Fibroblast of lung (primary cell): ENCODE measurements at regions not wholly inside any gene's neighbourhood (a gene's known extent, or its start where the extent isn't known, plus 50 kb on each side); places are given as distances from the start of the nearest gene placed in this dataset.

Experiments
- DNase-seq, 2 donors: peaks; one replicate each; pipeline versions ENCODE4 v3.0.0 to v3.0.0-alpha.2; 2010; ENCODE audit warnings: low read depth in 2 of 2
- H2AFZ ChIP-seq: 2 replicates; pipeline ENCODE4 v1.5.1; 2012; ENCODE audit warnings: low read length, control low read depth, inconsistent platforms
- H3K27ac ChIP-seq: 2 replicates; pipeline ENCODE4 v1.5.1; 2011; ENCODE audit warnings: low read length, control low read depth; ENCODE audit not compliant: insufficient read depth
- H3K27me3 ChIP-seq: 2 replicates; pipeline ENCODE4 v1.5.1; 2011; ENCODE audit warnings: mild to moderate bottlenecking, low read length; ENCODE audit not compliant: control insufficient read depth, insufficient read depth
- H3K36me3 ChIP-seq: 2 replicates; pipeline ENCODE4 v1.5.1; 2011; ENCODE audit warnings: low read length; ENCODE audit not compliant: control insufficient read depth, insufficient read depth
- H3K4me1 ChIP-seq: 2 replicates; pipeline ENCODE4 v1.5.1; 2011; ENCODE audit warnings: low read length; ENCODE audit not compliant: control insufficient read depth, insufficient read depth; ENCODE audit errors: extremely low read depth
- H3K4me2 ChIP-seq: 2 replicates; pipeline ENCODE4 v1.5.1; 2011; ENCODE audit warnings: low read length, control low read depth; ENCODE audit not compliant: insufficient read depth; ENCODE audit errors: extremely low read depth
- H3K4me3 ChIP-seq, 4 experiments: fragments of 200-600 bp in 1 of 4; sonication (generic) in 1 of 4; replicated peaks in 1 of 4; 2 replicates each; pipeline ENCODE4 v1.5.1; 2011 to 2016; ENCODE audit warnings: low read length in 4 of 4, low read depth in 3 of 4, mild to moderate bottlenecking in 3 of 4, control low read depth in 2 of 4, inconsistent platforms in 1 of 4, mixed read lengths in 1 of 4; ENCODE audit not compliant: insufficient read depth in 1 of 4; ENCODE audit errors: control extremely low read depth in 1 of 4
- H3K79me2 ChIP-seq: 2 replicates; pipeline ENCODE4 v1.5.1; 2012; ENCODE audit warnings: mild to moderate bottlenecking, low read length, inconsistent platforms; ENCODE audit not compliant: control insufficient read depth, insufficient read depth
- H3K9ac ChIP-seq: 2 replicates; pipeline ENCODE4 v1.5.1; 2011; ENCODE audit warnings: mild to moderate bottlenecking, low read length, control low read depth; ENCODE audit not compliant: insufficient read depth
- H3K9me3 ChIP-seq: 2 replicates; pipeline ENCODE4 v1.5.1; 2012; ENCODE audit warnings: low read depth, low read length; ENCODE audit not compliant: control insufficient read depth, insufficient read depth
- H4K20me1 ChIP-seq: 2 replicates; pipeline ENCODE4 v1.5.1; 2011; ENCODE audit warnings: low read length; ENCODE audit not compliant: control insufficient read depth, insufficient read depth; ENCODE audit errors: extremely low read depth
- CTCF ChIP-seq, 2 donors: IDR thresholded peaks in 1 of 2; conservative IDR thresholded peaks in 1 of 2; 1 replicate in 1 of 2; 2 replicates in 1 of 2; pipeline ENCODE4 v1.5.1; 2011 to 2012; ENCODE audit warnings: low read length in 2 of 2, control low read depth in 1 of 2, inconsistent platforms in 1 of 2, low read depth in 1 of 2, mild to moderate bottlenecking in 1 of 2
- EZH2 ChIP-seq: IDR thresholded peaks from 2 replicates; pipeline ENCODE4 v1.5.1; 2012; ENCODE audit warnings: low read length, control low read depth, mild to moderate bottlenecking; ENCODE audit errors: missing control alignments

GRCh38 chr2:53103679-53104078 lies 663.9 kb upstream of the CHAC2 start:
- Histone ChIP-seq H3K9ac (no peak overlapping the region), H3K27ac (no peak overlapping the region), H3K36me3 (no peaks in the 10 kb centered on the region), H3K4me3 (no peak overlapping the region), H3K27me3 (no peaks in the 10 kb centered on the region), H3K79me2 (no peaks in the 10 kb centered on the region), H4K20me1 (no peaks in the 10 kb centered on the region), H3K9me3 (no peaks in the 10 kb centered on the region), H2AFZ (no peak overlapping the region), H3K4me1 (no peaks in the 10 kb centered on the region), H3K4me2 (no peak overlapping the region)
- TF ChIP-seq CTCF (conservative IDR thresholded peaks at IDR 0.05 in 1 of 2, IDR thresholded peaks at IDR 0.05 in 1 of 2; ENCODE audit: low read depth in 1 of 2, low read length in 2 of 2) (no peak), EZH2 (no peak)
- peak; percentile 11 to 53 for DNase-seq

GRCh38 chr2:53098696-53099078 lies 668.9 kb upstream of the CHAC2 start:
- TF ChIP-seq CTCF (conservative IDR thresholded peaks at IDR 0.05 in 1 of 2, IDR thresholded peaks at IDR 0.05 in 1 of 2; ENCODE audit: low read depth in 1 of 2, low read length in 2 of 2) (no peak), EZH2 (no peak)
- H3K9ac ChIP-seq = no peak overlapping the region
- H3K79me2 ChIP-seq = no peaks in the 10 kb centered on the region
- no peak for DNase-seq
- H4K20me1 ChIP-seq = no peaks in the 10 kb centered on the region
- no peaks in the 10 kb centered on the region for H3K36me3 ChIP-seq
- H3K4me1 ChIP-seq = no peaks in the 10 kb centered on the region
- no peaks in the 10 kb centered on the region for H3K9me3 ChIP-seq
- H3K27me3 ChIP-seq = no peaks in the 10 kb centered on the region
- H3K27ac ChIP-seq = no peak overlapping the region
- no peak overlapping the region for H3K4me3 ChIP-seq
- no peak overlapping the region for H3K4me2 ChIP-seq
- H2AFZ ChIP-seq = no peak overlapping the region

- TF ChIP-seq CTCF (conservative IDR thresholded peaks at IDR 0.05 in 1 of 2, IDR thresholded peaks at IDR 0.05 in 1 of 2; ENCODE audit: low read depth in 1 of 2, low read length in 2 of 2) (no peak), EZH2 (no peak)
- no peaks in the 10 kb centered on the region for H3K36me3 ChIP-seq
These were observed 671.3 kb upstream of the CHAC2 start for GRCh38 chr2:53096351-53096750.

More at GRCh38 chr2:53096351-53096750, 671.3 kb upstream of the CHAC2 start:
- no peaks in the 10 kb centered on the region for H3K79me2 ChIP-seq
- H3K27ac ChIP-seq = no peak overlapping the region
- H4K20me1 ChIP-seq = no peaks in the 10 kb centered on the region
- H3K9ac ChIP-seq = no peak overlapping the region
- H3K4me1 ChIP-seq = no peaks in the 10 kb centered on the region
- H3K4me3 ChIP-seq = no peak overlapping the region
- no peaks in the 10 kb centered on the region for H3K27me3 ChIP-seq
- H3K9me3 ChIP-seq = no peaks in the 10 kb centered on the region
- H3K4me2 ChIP-seq = no peak overlapping the region
- peak in 1 of 2 donors; percentile 14 for DNase-seq
- no peak overlapping the region for H2AFZ ChIP-seq
